ENCODE measurements at regions not wholly inside any gene's neighbourhood (a gene's known extent, or its start where the extent isn't known, plus 50 kb on each side); places are given as distances from the start of the nearest gene placed in this dataset.
A peak's percentile ranks its signal among the peaks of the same experiment; 100 is the strongest.

GRCh38 chr4:162787120-162787519 lies 379.6 kb downstream of the NAF1 start:
- Histone ChIP-seq H3K9me3 (no peaks in the 10 kb centered on the region), H3K4me2 (no peak overlapping the region), H3K4me3 (no peak overlapping the region), H3K27ac (no peak overlapping the region), H3K4me1 (no peaks in the 10 kb centered on the region)
- no peak for ATAC-seq
- DNase-seq (ENCODE audit: low read depth in 1 of 2, low spot score in 1 of 2), result no peak
- ChIA-PET POLR2A (no interaction called here), CTCF (interaction anchor here (0.6 kb wide), 1 partner anchor 700 kb away, joined by 3 read pairs; no protein-coding TSS in a partner anchor)
- no peak for FAIRE-seq
- 58% methylated on average over 2 of the region's 2 CpGs for WGBS (ENCODE audit: missing lambda C conversion rate)
- TF ChIP-seq MAFK (IDR thresholded peaks at IDR 0.05; ENCODE audit: partially characterized antibody) (peak; percentile 10), ZC3H11A (IDR thresholded peaks at IDR 0.05) (no peak), HOXA7 (CRISPR knock-in tag; IDR thresholded peaks at IDR 0.05) (no peak), GATA3 (IDR thresholded peaks at IDR 0.05; ENCODE audit: borderline replicate concordance) (no peak), HOXB5 (CRISPR knock-in tag; IDR thresholded peaks at IDR 0.05) (no peak)

GRCh38 chr4:162782778-162783525 lies 383.7 kb downstream of the NAF1 start:
- TF ChIP-seq CEBPB (IDR thresholded peaks at IDR 0.05) (no peak), POLR2AphosphoS2 (conservative IDR thresholded peaks at IDR 0.05; ENCODE audit: low read length) (no peak), HES2 (IDR thresholded peaks at IDR 0.05) (no peak)
- DNase-seq (ENCODE audit: low read depth in 1 of 2, low spot score in 1 of 2) (no peak), FAIRE-seq (no peak), ATAC-seq (no peak)
- CTCF ChIA-PET, result interaction anchor here (1.5 to 1.7 kb wide), 2 partner anchors 9 to 12 kb away, joined by 5 to 7 read pairs; no protein-coding TSS in a partner anchor
- Histone ChIP-seq H3K4me1 (no peaks in the 10 kb centered on the region), H3K27ac (no peak overlapping the region), H3K4me3 (no peak overlapping the region), H3K4me2 (no peak overlapping the region), H3K9me3 (no peaks in the 10 kb centered on the region)
- POLR2A ChIA-PET, result no interaction called here
- WGBS (ENCODE audit: missing lambda C conversion rate), result 58% methylated on average over 7 of the region's 7 CpGs

GRCh38 chr4:162782096-162782777 lies 384.5 kb downstream of the NAF1 start:
- WGBS (ENCODE audit: missing lambda C conversion rate), result 70% methylated on average over 3 of the region's 3 CpGs
- CTCF ChIA-PET, result interaction anchor here (1.7 kb wide), 1 partner anchor 11 kb away, joined by 7 read pairs; no protein-coding TSS in a partner anchor
- Histone ChIP-seq H3K9me3 (no peaks in the 10 kb centered on the region), H3K4me2 (no peak overlapping the region), H3K4me1 (no peaks in the 10 kb centered on the region), H3K4me3 (no peak overlapping the region), H3K27ac (no peak overlapping the region)
- no peak for ATAC-seq
- FAIRE-seq, result no peak
- TF ChIP-seq RAD21 (conservative IDR thresholded peaks at IDR 0.05 in 1 of 2, IDR thresholded peaks at IDR 0.05 in 1 of 2) (no peak), BCL3 (IDR thresholded peaks at IDR 0.05) (no peak), ELK1 (IDR thresholded peaks at IDR 0.05; ENCODE audit: low read depth, low read length) (no peak)
- POLR2A ChIA-PET, result no interaction called here
- no peak for DNase-seq (ENCODE audit: low read depth in 1 of 2, low spot score in 1 of 2)

- Histone ChIP-seq H3K9me3 (no peaks in the 10 kb centered on the region), H3K27ac (no peak overlapping the region), H3K4me1 (no peaks in the 10 kb centered on the region), H3K4me3 (no peak overlapping the region), H3K4me2 (no peak overlapping the region)
- DNase-seq (ENCODE audit: low read depth in 1 of 2, low spot score in 1 of 2) (no peak), FAIRE-seq (no peak), ATAC-seq (no peak)
- TF ChIP-seq FOSB (CRISPR knock-in tag; IDR thresholded peaks at IDR 0.05) (no peak), CHD4 (IDR thresholded peaks at IDR 0.05; ENCODE audit: borderline replicate concordance) (no peak), CBX8 (IDR thresholded peaks at IDR 0.05) (no peak), EHMT2 (IDR thresholded peaks at IDR 0.05; ENCODE audit: low read depth) (no peak), CEBPB (IDR thresholded peaks at IDR 0.05) (no peak), MAFK (IDR thresholded peaks at IDR 0.05; ENCODE audit: partially characterized antibody) (no peak), HOXA7 (CRISPR knock-in tag; IDR thresholded peaks at IDR 0.05) (no peak)
- POLR2A ChIA-PET, result no interaction called here
- 42% methylated on average over 1 of the region's 1 CpG for WGBS (ENCODE audit: missing lambda C conversion rate)
- CTCF ChIA-PET, result interaction anchor here (1.3 to 1.8 kb wide), 2 partner anchors 12 to 14 kb away, joined by 3 to 7 read pairs; no protein-coding TSS in a partner anchor
Measured at GRCh38 chr4:162770761-162771490, 395.8 kb downstream of the NAF1 start.
